Stimulated activated CD4-positive, alpha-beta T cell treated with anti-CD3 and anti-CD28 coated beads, Interleukin-2, amount 100 ng/mL, for 24 hours (primary cell): ENCODE measurements at regions not wholly inside any gene's neighbourhood (a gene's known extent, or its start where the extent isn't known, plus 50 kb on each side); places are given as distances from the start of the nearest gene placed in this dataset.
"Not testable (repeated sequence)": the region's sequence is repeated elsewhere in the genome, so short reads cannot be mapped to it uniquely, and the experiment has no call there.

Experiments used
- DNase-seq, 2 donors: peaks; one replicate each; pipeline ENCODE4 v3.0.0-alpha.2; 2020

- DNase-seq, result no peak
Measured at GRCh38 chr4:32824336-32824735, 2104.2 kb downstream of the PCDH7 start.

GRCh38 chr4:32826169-32826568, 2106.0 kb downstream of the PCDH7 start:
- DNase-seq, result no peak

GRCh38 chr4:32830160-32830559, 2110.0 kb downstream of the PCDH7 start:
- DNase-seq, result no peak

GRCh38 chr4:32831104-32831503, 2110.9 kb downstream of the PCDH7 start:
- no peak for DNase-seq

GRCh38 chr4:32840461-32841189, 2120.5 kb downstream of the PCDH7 start:
- DNase-seq, result no peak

- no peak for DNase-seq
Measured at GRCh38 chr4:32841217-32841616, 2121.0 kb downstream of the PCDH7 start.

- DNase-seq, result no peak
Measured at GRCh38 chr4:32847461-32847860, 2127.3 kb downstream of the PCDH7 start.

GRCh38 chr4:32855622-32856021, 2135.5 kb downstream of the PCDH7 start:
- no peak for DNase-seq

- no peak for DNase-seq
Measured at GRCh38 chr4:32858361-32858760, 2138.2 kb downstream of the PCDH7 start.

- no peak for DNase-seq
Measured at GRCh38 chr4:32858971-32859370, 2138.8 kb downstream of the PCDH7 start.

GRCh38 chr4:32864713-32865351, 2144.7 kb downstream of the PCDH7 start:
- DNase-seq, result no peak

- no peak for DNase-seq
Measured at GRCh38 chr4:32876546-32876945, 2156.4 kb downstream of the PCDH7 start.

GRCh38 chr4:32879913-32880312, 2159.7 kb downstream of the PCDH7 start:
- DNase-seq, result no peak

GRCh38 chr4:32884198-32884597, 2164.0 kb downstream of the PCDH7 start:
- no peak for DNase-seq

GRCh38 chr4:32890398-32890797, 2170.2 kb downstream of the PCDH7 start:
- DNase-seq, result no peak

- no peak for DNase-seq
Measured at GRCh38 chr4:32909053-32909452, 2188.9 kb downstream of the PCDH7 start.

GRCh38 chr4:32909736-32910135, 2189.6 kb downstream of the PCDH7 start:
- no peak for DNase-seq

- DNase-seq, result no peak
Measured at GRCh38 chr4:32917586-32917985, 2197.4 kb downstream of the PCDH7 start.

- DNase-seq, result no peak
Measured at GRCh38 chr4:32929796-32930699, 2209.9 kb downstream of the PCDH7 start.

- DNase-seq, result no peak
Measured at GRCh38 chr4:32930700-32931099, 2210.5 kb downstream of the PCDH7 start.

GRCh38 chr4:32931475-32931874, 2211.3 kb downstream of the PCDH7 start:
- DNase-seq, result no peak

- DNase-seq, result no peak
Measured at GRCh38 chr4:32932156-32932555, 2212.0 kb downstream of the PCDH7 start.

- DNase-seq, result not testable (repeated sequence)
Measured at GRCh38 chr4:32939222-32939621, 2219.1 kb downstream of the PCDH7 start.

GRCh38 chr4:32950866-32951265, 2230.7 kb downstream of the PCDH7 start:
- DNase-seq, result no peak
